GM10266 (cell line): ENCODE measurements at regions not wholly inside any gene's neighbourhood (a gene's known extent, or its start where the extent isn't known, plus 50 kb on each side); places are given as distances from the start of the nearest gene placed in this dataset.

Experiments used
- DNase-seq: peaks from one replicate; pipeline ENCODE4 v3.0.0; 2012; ENCODE audit errors: extremely low spot score
- TF ChIP-seq, protein P1 (sequence below): IDR thresholded peaks from 2 replicates; pipeline ENCODE4 v1.5.1; 2012; ENCODE audit warnings: mild to moderate bottlenecking, low read depth; ENCODE audit not compliant: control insufficient read depth, insufficient read depth; ENCODE audit errors: missing control alignments

DNA sequence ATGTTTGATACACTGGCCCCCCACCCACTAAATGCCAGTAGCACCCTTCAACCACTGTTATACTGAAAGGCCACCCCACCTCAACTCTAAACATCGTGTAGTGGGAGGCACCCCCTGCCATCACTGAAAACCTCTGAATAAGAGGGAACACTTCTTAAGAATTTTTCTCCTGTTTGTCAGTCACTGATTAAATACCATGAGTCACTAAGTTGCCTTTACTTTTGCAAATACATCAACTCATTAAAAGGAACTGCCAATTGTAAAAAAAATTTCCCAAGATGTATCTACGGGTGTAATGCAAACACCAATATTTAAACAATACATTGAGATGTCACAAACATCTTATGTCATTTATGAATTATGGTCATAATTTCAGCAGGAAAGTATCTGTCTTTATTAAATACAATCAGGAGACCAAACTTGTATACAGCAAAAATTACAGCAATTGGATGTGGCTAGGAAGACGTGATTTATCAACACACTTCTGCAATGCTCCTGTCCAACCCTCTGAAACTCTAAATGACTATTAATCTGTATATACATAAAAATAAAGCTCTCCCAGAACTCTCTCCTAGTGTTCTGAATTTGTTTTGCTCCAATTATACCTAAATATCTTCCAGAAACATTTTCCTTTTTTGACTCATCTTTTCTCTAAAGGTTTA lies 144.1 kb upstream of the STK17B start:
- no peak for DNase-seq
- TF ChIP-seq, protein P1, sequence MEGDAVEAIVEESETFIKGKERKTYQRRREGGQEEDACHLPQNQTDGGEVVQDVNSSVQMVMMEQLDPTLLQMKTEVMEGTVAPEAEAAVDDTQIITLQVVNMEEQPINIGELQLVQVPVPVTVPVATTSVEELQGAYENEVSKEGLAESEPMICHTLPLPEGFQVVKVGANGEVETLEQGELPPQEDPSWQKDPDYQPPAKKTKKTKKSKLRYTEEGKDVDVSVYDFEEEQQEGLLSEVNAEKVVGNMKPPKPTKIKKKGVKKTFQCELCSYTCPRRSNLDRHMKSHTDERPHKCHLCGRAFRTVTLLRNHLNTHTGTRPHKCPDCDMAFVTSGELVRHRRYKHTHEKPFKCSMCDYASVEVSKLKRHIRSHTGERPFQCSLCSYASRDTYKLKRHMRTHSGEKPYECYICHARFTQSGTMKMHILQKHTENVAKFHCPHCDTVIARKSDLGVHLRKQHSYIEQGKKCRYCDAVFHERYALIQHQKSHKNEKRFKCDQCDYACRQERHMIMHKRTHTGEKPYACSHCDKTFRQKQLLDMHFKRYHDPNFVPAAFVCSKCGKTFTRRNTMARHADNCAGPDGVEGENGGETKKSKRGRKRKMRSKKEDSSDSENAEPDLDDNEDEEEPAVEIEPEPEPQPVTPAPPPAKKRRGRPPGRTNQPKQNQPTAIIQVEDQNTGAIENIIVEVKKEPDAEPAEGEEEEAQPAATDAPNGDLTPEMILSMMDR = no peak

- no peak for DNase-seq
- TF ChIP-seq, protein P1 = no peak
These were observed 144.7 kb upstream of the STK17B start for GRCh38 chr2:196316050-196316430.

- DNase-seq = no peak
- TF ChIP-seq, protein P1 = no peak
These were observed 147.4 kb upstream of the STK17B start for GRCh38 chr2:196318517-196319377.

- TF ChIP-seq, protein P1 = no peak
- DNase-seq = no peak
These were observed 151.8 kb upstream of the STK17B start for GRCh38 chr2:196322973-196323810.

DNA sequence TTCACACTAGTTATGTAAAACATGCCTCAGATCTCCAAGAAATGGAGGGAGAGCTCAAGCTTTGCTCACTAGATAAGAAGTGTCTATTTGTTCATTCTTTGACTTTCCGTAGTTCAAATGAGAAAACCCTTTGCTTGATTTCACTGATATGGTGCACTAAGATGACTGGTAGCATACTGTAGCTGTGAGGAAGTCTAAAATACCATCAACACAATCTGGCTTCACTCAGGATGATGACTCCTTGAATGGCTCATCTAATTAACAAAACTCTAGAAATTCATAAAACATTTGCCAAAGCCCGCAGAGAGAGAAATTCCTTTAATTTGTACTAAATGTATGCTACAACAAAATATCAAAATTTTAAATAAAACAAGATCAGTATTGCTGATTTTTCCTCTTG lies 152.8 kb upstream of the STK17B start:
- TF ChIP-seq, protein P1 = no peak
- no peak for DNase-seq

DNA sequence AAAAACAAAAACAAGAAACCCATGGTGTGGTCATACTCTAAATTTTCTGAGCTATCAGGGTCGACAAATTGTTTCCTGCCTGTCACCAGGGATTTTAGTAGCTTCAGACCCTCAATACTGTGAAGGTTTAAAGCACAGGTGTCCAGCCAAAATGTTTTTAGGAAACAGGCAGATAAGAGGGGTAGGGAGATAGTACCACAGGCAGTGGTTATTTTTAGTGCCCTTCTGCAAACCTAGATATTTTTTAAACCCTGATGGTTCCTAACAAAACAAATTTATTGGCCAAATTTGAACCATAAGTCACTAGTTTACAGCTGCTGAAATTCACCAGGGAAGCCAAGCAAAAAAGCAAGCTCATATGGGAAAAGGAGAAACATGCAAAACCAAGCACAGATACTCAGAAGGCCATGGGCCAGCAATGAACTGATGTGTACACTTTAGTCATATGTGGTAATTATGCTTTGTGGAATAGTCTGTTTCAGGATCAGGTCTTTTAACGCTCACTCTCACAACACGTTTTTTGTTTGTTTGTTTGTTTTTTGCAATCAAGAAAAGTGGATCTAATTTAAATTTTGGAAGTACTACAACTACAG lies 156.8 kb upstream of the STK17B start:
- TF ChIP-seq, protein P1 = no peak
- DNase-seq = no peak
